ENCODE measurements at regions not wholly inside any gene's neighbourhood (a gene's known extent, or its start where the extent isn't known, plus 50 kb on each side); places are given as distances from the start of the nearest gene placed in this dataset.

- TF ChIP-seq EZH2 (IDR thresholded peaks at IDR 0.05; ENCODE audit: low read length, unreplicated experiment) (no peak), EZH2phosphoT487 (IDR thresholded peaks at IDR 0.05; ENCODE audit: borderline replicate concordance, low read length) (no peak)
- TF ChIP-seq, protein P1, sequence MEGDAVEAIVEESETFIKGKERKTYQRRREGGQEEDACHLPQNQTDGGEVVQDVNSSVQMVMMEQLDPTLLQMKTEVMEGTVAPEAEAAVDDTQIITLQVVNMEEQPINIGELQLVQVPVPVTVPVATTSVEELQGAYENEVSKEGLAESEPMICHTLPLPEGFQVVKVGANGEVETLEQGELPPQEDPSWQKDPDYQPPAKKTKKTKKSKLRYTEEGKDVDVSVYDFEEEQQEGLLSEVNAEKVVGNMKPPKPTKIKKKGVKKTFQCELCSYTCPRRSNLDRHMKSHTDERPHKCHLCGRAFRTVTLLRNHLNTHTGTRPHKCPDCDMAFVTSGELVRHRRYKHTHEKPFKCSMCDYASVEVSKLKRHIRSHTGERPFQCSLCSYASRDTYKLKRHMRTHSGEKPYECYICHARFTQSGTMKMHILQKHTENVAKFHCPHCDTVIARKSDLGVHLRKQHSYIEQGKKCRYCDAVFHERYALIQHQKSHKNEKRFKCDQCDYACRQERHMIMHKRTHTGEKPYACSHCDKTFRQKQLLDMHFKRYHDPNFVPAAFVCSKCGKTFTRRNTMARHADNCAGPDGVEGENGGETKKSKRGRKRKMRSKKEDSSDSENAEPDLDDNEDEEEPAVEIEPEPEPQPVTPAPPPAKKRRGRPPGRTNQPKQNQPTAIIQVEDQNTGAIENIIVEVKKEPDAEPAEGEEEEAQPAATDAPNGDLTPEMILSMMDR (conservative IDR thresholded peaks at IDR 0.05; ENCODE audit: low read depth, low read length), result no peak
Measured at GRCh38 chr6:137623293-137623692, 129.1 kb upstream of the OLIG3 start.

Measured in PC-3 (cell line).